Central memory CD4-positive, alpha-beta T cell (primary cell): ENCODE measurements at regions not wholly inside any gene's neighbourhood (a gene's known extent, or its start where the extent isn't known, plus 50 kb on each side); places are given as distances from the start of the nearest gene placed in this dataset.
"Not testable (repeated sequence)": the region's sequence is repeated elsewhere in the genome, so short reads cannot be mapped to it uniquely, and the experiment has no call there.

ENCODE experiments used
- DNase-seq: peaks from one replicate; pipeline ENCODE4 v3.0.0; 2022

DNA sequence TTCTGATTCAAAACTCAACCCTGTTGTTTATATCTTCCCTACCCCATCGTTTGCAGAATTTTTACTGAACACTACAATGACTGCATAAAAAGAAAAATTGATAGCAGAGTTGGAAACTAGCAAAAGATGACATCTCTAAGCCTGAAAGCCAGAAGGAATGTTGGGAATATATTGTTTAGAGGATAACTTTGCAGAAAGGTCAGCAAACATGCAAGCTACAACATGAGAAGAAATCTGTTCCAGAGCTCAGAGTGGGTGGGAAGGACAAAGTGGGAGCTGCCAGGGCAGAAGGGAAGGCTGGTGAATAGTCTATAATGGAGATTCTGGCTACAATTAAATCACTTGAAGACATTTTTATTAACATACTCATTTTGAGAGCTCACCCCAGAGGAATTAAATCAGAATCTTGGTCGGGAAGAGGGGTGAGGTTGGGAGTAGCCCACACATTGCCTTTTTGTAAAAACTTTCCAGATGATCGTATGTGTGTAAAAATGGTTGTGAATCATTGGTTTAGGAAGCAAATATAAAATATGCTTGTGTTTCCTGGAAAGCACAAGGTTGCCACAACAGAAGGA lies 574.8 kb downstream of the FLRT2 start:
- DNase-seq: no peak

DNA sequence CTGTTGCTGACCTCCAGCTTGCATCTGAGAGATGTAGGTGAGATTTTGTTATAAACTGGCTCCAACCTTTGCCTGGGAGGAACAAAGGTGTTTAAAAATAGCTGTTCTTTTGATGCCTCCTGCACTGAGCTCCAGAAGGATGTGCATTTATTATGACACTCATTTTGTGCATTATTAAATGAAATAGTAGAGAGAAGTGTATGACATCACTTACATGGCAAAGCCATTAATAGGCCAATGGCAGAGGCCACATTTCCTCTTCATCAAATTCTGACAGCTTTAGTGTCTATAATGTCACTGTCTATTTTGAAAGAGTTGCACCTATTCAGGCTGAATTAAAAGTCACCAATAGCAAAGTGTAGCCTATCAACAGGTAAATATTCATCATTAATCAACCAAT lies 564.6 kb downstream of the FLRT2 start:
- DNase-seq: no peak

DNA sequence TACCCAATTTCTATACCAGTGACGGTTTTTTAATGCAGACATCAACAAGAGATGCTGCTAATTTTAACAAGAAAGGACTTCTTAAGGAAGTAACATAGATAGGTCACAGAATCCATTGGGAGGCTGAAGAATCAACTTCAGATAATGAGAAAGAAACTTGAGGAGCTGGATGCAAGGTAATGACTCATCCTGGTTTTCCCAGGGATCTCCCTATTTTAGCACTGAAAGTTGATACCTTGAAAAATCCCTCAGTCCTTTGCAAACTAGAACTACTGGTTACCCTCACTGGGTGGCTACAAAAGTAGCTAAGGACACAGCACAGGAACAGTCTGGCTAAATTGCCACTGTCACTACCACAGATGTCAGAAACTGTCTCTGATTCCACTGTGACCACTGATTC lies 561.9 kb downstream of the FLRT2 start:
- no peak for DNase-seq

DNA sequence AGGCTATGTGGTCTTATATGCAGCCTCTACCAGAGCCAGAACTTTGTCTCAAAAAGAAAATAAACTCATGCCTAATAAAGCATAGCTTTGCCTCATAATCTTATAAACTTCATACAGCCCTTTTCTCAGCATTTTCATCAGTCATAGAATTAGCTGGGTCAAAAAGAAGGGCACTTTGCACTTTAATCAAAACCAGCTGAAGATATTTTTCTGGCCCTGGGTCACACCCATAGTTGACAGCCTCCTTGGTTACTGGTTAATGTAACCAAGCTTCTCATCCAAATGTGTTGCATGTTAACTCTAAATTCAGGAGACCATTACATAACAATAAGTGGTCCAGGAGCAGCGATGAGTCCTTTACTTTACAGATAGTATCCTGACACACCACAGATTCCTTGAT lies 558.2 kb downstream of the FLRT2 start:
- DNase-seq: no peak

DNA sequence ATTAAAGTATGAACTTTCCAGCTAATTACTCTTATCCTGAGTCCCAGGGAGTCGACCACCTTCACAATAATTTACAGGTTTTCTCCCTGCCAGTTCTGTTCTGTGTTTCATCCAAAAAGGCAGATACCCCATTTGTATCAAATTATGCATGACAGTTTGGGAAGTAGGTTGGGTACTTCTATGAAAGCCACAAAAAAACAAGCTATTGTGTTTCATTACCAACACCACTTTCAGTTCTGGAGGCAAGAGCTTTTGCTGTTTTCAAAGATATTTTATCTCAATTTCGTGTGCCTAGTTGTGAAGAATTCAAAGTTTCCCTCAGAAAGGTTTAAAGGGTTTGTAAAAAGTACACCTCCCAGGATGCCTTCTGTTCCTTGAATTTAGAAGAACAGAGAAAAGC lies 557.4 kb downstream of the FLRT2 start:
- DNase-seq: no peak

DNA sequence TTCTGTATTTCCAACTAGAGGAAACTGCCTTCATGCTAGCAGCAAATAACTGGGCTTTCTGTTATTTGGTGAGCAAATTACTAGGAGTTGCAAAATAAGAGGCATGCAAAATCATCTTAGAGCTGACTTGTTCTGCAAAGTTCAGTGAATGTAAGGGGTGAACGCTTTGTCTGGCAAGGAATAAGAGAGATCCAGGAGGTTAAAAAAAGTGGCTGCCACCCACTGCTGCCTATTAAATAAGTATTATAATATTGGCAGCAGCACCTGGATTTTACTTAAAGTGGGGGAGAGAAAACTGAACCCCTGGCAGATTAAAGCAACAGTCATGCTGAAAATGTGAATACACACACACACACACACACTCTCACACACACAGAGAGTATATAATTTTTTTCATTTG lies 557.0 kb downstream of the FLRT2 start:
- no peak for DNase-seq

DNA sequence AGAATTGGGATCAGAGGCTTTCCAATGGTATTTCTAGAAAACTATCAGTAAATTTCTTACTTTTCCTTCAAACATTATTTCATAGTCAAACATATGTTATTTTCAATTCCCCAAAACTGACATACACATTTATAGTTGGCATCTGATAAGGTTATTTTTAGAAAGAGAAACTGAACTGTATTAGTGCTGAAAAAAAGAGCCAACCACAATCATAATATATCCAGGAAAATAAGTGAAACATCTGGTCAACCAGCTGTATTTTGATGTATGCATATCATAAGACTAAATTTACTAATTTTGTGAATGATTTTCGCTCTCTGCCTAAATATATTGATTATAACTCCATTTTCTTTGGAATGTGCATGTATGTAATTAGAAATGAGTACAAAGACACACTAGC lies 554.2 kb downstream of the FLRT2 start:
- DNase-seq: no peak

DNA sequence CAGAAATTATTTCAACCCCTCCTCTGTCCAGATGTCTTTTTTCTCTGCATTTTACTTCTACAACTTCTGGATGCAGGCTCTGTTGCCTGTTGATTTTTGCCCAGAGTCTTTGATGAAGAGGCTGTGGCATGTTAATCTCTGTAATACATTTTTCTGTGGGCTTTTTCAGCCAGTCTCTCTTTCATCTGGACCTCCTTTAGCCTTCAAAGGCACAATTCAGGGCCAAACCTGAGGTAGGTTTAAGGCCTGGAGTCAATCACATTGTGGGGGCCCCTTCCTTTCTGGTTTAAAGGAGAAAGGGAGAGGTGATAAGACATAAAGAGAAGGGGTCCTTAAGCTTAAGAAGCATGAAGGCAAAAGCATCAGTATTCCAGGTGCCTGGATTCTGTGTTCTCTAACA lies 553.7 kb downstream of the FLRT2 start:
- no peak for DNase-seq

DNA sequence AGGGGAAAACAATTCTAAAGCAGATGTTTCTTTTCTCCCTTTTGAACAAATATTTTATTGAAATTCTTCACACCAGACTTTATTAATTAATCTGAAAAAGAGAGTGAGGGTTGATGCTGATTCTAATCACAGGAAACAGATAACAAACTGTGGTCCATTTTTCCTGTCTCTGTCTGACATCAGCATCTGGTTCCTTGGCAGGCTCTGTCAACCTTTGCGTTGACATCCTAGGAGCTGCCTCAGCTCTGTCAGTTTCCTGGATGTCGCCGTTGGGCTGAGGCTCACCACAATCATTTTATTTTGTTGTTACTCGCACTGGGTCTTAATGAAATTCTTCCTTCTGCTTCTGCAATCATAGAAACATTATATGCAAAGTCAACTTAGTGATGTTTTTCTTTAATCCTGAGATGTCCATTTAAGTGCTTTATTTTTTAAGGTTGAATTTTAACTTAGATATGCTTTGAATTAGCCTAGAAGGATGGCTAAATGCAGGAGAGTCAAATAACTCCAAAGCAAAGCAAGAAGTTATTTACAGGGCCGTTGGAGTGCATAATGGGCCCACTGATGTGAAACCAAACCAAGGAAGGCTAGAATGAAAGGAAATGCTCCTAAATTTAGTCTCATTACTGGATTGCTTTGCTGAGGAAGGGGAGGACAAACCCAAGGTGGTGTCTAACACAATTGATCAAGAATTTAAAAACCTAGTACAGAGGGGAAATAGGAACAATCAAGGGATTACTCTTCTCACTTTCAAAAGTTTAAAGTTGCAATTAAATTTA lies 542.4 kb downstream of the FLRT2 start:
- DNase-seq: no peak

DNA sequence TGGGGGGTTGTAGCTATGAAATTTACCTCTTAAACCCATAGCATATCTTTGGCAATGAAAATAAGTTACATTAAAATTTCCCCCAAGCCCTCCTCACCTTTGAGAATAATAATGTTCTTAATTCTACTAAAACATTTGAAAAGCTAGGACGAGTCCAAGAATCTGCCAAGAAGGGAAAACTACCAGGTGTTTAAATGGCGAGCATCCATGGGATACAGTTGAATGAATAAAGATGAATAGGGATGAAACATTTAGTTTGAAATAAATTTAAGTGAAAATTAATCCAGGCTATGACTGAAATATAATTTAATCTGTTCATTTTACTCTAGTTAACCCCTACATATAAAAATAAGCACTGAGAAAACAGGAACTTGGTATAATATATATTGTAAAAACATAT lies 536.7 kb downstream of the FLRT2 start:
- DNase-seq: no peak

DNA sequence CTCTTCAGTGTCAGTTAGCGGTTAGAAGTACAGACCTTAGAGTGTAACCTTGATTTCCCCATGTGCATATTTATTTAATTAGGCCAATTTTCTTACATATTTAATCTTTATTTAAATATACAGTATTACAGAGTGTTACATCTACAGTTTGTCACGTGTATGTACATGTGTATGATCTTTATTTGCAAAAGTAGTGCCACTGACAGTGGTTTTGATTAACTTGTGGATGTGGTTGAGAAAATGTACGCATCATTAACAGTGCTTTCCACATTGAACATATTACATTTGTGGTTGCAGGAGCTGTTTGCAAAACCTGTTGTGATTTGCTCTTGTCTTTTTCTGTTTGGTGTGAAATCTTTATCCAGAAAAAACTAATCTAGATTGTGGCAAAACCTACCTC lies 535.5 kb downstream of the FLRT2 start:
- no peak for DNase-seq

DNA sequence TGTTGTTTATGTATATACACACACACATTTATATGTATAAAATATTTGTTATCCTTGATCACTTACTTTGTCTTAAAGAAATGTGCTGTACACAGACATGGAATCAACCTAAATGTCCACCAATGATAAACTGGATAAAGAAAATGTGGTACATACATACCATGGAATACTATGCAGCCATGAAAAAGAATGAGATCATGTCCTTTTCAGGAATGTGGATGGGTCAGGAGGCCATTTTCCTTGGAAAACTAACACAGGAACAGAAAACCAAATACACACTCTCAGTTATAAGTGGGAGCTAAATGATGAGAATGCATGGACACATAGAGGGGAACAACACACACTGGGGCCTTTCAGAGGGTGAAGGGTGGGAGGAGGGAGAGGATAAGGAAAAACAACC lies 534.7 kb downstream of the FLRT2 start:
- DNase-seq: not testable (repeated sequence)

DNA sequence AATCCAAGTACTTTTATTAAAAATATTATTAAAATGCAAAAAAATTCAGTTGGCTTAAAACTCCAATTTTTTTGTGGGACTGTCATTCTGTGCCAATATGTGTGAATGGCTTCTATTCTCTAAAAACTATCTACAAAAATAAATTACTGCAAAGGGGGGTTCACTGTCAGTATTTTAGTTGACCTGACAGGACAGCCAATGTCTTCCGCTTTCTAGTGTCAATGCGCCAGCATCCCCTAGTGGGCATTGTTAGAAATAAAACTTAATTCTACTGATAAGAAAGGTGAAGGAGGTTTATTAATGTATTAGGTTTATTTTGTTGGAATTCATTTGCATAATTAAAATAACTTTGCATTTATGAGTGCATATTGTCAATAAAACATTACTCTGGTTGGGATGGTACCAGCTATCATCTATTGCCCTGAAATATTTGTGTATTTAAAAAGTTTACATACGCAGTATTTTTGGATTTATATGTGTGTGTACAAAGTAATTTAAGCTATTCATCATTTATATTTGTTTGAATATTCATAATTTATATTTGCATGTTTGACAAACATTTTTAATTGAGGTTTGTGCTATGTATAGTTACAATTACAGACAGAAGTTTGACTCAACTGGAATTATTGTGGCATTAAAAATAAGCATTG lies 527.2 kb downstream of the FLRT2 start:
- no peak for DNase-seq

DNA sequence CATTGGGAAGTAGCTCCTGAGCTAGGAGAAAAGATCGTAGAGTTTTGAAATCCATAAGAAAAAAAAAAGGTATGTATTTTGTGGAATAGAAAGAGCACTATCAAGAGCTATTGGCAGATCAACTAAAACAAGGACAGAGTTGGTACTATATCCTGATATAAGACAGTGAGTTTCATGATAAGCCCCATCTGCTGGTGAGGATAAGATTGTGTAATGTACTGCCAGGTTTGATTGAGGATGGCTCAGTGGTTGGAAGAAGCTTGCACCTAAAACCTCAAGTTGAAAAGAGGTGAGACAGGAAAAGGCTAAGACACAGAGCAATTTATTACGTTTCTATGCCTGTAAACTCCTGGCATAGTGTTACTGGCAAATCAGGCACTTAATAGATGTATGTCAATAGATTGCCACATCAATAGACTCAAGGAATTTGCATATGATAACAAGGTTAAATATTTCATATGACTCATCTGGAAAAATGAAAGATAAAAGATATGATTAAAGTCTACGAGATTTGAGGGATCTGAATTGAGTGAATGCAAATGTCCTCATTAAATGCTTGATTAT lies 525.6 kb downstream of the FLRT2 start:
- DNase-seq: no peak

DNA sequence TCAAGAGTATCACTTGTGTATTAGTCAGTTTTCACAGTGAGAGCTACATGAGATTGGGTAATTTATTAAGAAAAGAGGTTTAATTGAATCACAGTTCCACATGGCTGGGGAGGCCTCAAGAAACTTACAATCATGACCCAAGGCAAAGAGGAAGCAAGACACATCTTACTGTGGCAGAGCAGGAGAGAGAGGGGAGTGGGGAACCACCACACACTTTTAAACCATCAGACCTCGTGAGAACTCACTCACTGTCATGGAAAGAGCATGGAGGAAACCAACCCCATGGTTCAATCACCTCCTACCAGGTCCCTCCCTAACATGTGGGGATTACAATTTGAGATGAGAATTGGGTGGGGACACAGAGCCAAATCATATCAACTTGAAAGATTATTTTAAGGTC lies 522.9 kb downstream of the FLRT2 start:
- no peak for DNase-seq

DNA sequence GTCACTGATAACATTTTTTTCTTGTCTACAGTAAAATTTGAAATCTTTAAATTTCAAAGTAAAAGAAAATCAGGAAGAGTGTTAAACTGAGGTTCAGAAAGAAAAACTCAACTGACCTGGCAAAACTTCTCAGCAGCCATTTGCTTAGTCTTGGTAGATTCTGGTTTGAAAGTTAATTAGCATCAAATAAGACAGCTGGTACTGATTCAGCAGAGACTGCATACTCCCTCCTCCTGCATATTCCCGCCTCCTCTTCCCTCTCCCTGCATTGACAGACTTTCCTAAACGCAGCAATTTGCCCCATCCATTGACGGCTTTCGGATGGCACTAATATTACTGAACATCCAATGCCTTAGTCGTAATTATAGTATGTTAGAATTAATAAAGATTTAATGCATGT lies 520.8 kb downstream of the FLRT2 start:
- no peak for DNase-seq

DNA sequence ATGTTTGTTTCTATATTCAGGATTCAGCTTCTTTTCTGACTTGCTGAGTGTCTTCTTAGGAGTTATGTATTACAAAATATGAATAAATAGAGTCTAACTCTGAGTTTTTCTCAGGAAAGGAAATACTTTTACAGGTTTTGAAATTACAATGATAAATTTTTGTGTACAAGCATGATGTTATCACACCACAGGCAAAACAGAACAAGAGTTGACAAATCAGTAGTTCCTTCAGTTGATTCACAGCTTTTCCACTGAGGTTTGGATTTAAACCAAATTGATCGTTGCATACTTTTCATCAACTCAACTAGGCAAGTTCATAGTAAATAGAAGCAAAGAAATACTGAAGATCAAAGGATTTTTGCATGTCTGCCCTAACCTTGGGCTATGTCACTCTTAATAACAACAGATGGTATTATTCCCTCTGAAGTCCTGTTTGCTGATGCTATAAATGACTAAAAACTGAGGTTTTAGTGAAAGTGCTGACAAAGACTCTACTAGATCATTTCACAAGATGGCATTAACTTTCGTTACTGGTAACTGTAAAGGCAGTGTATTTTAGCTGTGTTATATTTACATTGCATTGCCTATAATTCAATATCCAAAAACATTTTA lies 520.2 kb downstream of the FLRT2 start:
- DNase-seq: no peak

DNA sequence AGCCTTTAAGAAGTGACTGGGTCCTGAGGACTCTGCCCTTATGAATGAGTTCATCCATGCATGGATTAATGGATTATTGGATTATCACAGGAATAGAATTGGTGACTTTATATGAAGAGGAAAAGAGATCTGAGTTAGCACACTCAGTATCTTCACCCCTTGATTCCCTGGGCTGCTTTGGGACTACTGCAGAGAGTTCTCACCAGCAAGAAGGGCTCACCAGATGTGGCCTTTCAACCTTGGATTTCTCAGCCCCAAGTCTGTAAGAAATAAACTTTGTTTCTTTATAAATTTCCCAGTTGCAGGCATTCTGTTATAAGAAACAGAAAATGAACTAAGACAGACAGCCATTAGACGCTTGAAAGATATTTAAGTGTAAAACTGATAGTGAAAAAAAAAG lies 509.2 kb downstream of the FLRT2 start:
- no peak for DNase-seq

DNA sequence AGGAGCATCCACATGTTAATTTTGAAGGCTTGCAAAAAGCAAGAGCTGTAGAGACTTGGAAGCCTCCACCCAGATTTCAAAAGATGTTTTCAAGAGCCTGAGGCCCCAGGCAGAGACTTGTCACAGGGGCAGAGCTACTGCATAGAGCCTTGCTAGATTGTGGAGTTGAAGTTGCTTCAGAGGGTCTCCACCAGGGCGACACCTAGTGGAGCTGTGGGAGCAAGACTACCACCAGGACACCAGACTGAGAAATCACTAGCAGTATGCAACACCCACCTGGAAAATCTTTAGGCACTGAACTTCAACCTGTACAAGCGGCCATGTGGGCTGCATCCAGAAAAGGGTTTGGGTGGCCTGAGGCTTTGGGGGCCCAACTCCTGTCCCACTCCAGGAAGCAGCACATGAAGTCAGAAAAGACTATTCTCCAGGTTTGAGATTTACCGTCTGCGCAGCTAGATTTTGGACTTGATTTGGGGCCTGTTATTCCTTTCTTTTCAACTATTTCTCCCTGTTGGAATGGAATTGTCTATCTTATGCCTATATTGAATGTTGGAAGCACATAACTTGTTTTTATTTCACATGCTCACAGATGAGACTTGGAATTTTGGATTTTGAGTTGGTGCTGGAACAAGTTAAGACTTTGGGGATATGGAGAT lies 508.6 kb downstream of the FLRT2 start:
- DNase-seq: no peak

DNA sequence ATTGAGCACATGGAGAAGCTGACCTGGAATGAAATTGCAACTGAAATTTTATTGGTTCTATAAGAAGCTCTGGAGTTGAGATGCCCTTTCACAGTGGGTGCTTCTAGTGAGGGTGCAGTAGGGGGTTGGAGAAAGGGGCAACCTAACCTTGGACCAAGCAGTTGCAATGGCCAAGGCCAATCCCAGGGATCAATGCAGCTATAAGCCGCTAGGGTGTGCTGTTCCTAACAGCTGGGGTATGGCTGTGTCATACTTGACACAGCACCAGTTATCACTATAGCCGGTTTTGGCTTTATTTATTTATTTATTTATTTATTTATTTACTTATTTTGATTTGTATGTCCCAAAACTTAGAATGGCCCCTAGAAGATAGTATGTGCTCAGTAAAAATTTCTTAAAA lies 505.9 kb downstream of the FLRT2 start:
- no peak for DNase-seq

DNA sequence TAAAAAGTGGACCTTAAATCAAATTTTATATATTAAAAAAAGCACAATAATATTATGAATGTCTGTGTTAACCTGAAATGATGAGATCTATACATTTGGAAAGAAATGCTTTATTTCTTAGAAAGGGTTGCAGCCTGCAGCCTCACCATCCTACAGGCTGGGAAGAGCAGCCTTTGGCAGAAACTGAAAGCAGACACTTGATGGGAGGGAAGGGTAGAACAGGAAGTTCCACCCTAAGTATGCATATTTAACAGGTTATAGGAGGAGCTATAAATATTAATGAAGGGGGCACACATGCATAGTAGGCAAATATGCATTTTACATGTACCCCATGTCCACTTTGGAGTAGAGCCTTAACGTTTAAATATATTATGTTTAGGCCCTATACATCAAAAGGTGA lies 498.0 kb downstream of the FLRT2 start:
- no peak for DNase-seq

DNA sequence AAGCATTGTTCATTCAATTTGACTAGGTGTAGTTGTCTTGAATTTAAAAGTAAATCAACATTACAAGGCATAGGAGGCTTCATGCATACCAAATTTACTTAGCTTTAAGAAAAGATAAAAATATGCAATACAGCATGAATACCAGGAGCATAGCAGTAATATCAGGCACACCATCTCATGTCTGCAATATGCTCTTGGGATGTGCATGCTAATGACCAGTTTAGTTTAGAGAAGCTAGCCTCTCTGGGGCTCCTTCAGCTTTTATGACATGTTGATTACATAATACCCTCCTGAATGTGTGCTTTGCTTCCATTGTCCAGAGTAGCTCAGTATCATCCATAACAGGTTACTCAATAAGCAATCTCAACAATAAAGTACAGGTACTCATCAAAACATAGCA lies 497.2 kb downstream of the FLRT2 start:
- DNase-seq: no peak

DNA sequence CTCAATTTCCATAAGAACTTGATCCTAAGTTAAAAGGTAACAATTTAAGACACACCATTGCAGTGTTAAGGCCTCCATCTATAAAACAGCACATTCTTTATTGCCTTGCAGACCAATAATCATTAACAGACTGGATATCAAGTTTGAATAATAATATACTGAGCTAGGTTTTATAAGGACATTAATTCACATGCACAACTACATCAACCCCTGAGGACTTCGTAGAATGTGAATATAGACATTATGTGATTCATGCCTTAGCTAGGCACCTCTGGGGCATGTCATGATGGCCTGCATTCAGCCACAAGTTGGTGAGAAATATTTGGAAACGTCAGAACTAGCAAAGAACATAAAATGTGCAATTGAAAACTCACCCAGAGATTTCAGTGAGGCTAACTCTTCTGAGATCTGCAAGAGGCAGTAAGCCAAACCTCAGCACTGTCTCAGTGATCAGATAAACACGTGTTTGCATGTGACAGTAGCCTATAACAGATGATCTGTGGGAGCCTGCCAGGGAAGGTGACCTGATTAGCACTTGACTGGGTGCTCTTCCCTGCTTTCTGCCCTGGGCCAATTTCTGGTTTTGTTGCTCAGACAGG lies 492.2 kb downstream of the FLRT2 start:
- no peak for DNase-seq
